GM21529 (cell line): ENCODE measurements at regions not wholly inside any gene's neighbourhood (a gene's known extent, or its start where the extent isn't known, plus 50 kb on each side); places are given as distances from the start of the nearest gene placed in this dataset.

ENCODE experiments used
- ATAC-seq: cut with Tn5 transposase; IDR thresholded peaks from one replicate; pipeline ENCODE4 v1.9.1; 2021; ENCODE audit not compliant: unreplicated experiment

GRCh38 chr14:25552826-25553225 is 502.9 kb upstream of the STXBP6 start:
- no peak for ATAC-seq

- ATAC-seq = no peak
Measured at GRCh38 chr14:25551674-25552073, 501.7 kb upstream of the STXBP6 start.

- no peak for ATAC-seq
Measured at GRCh38 chr14:25546826-25547225, 496.9 kb upstream of the STXBP6 start.

GRCh38 chr14:25537846-25538455 is 488.0 kb upstream of the STXBP6 start:
- ATAC-seq = no peak

GRCh38 chr14:25526290-25526689 is 476.3 kb upstream of the STXBP6 start:
- no peak for ATAC-seq

GRCh38 chr14:25522926-25523325 is 473.0 kb upstream of the STXBP6 start:
- ATAC-seq = no peak

GRCh38 chr14:25522116-25522515 is 472.2 kb upstream of the STXBP6 start:
- no peak for ATAC-seq

- no peak for ATAC-seq
Measured at GRCh38 chr14:25521616-25522015, 471.7 kb upstream of the STXBP6 start.

GRCh38 chr14:25520821-25521220 is 470.9 kb upstream of the STXBP6 start:
- no peak for ATAC-seq

GRCh38 chr14:25518364-25518763 is 468.4 kb upstream of the STXBP6 start:
- no peak for ATAC-seq

- ATAC-seq = no peak
Measured at GRCh38 chr14:25516838-25517237, 466.9 kb upstream of the STXBP6 start.

- ATAC-seq = no peak
Measured at GRCh38 chr14:25508845-25509244, 458.9 kb upstream of the STXBP6 start.

GRCh38 chr14:25501749-25502148 is 451.8 kb upstream of the STXBP6 start:
- ATAC-seq = no peak

GRCh38 chr14:25488961-25489360 is 439.0 kb upstream of the STXBP6 start:
- ATAC-seq = no peak

GRCh38 chr14:25485381-25485780 is 435.4 kb upstream of the STXBP6 start:
- ATAC-seq = no peak

GRCh38 chr14:25484906-25485305 is 435.0 kb upstream of the STXBP6 start:
- ATAC-seq = no peak

- no peak for ATAC-seq
Measured at GRCh38 chr14:25484235-25484634, 434.3 kb upstream of the STXBP6 start.

- ATAC-seq = no peak
Measured at GRCh38 chr14:25477316-25478098, 427.6 kb upstream of the STXBP6 start.

- no peak for ATAC-seq
Measured at GRCh38 chr14:25472700-25473099, 422.8 kb upstream of the STXBP6 start.

- no peak for ATAC-seq
Measured at GRCh38 chr14:25464772-25465171, 414.8 kb upstream of the STXBP6 start.

- no peak for ATAC-seq
Measured at GRCh38 chr14:25464078-25464477, 414.1 kb upstream of the STXBP6 start.

GRCh38 chr14:25463480-25463879 is 413.5 kb upstream of the STXBP6 start:
- no peak for ATAC-seq

- ATAC-seq = no peak
Measured at GRCh38 chr14:25461780-25462179, 411.8 kb upstream of the STXBP6 start.
